Skeletal muscle satellite cell (primary cell): ENCODE measurements at regions not wholly inside any gene's neighbourhood (a gene's known extent, or its start where the extent isn't known, plus 50 kb on each side); places are given as distances from the start of the nearest gene placed in this dataset.

Experiments
- H3K27me3 ChIP-seq: 2 replicates; pipeline ENCODE4 v1.7.0; 2013; ENCODE audit warnings: low read length; ENCODE audit not compliant: control insufficient read depth, insufficient read depth
- H3K36me3 ChIP-seq: 2 replicates; pipeline ENCODE4 v1.7.0; 2013; ENCODE audit warnings: mild to moderate bottlenecking, control low read depth, low read length; ENCODE audit not compliant: insufficient read depth
- H3K4me1 ChIP-seq: 2 replicates; pipeline ENCODE4 v1.7.0; 2013; ENCODE audit warnings: low read length; ENCODE audit not compliant: control insufficient read depth, insufficient read depth
- H3K4me2 ChIP-seq: 2 replicates; pipeline ENCODE4 v1.7.0; 2013; ENCODE audit warnings: mild to moderate bottlenecking, low read length
- H3K4me3 ChIP-seq: 2 replicates; pipeline ENCODE4 v1.7.0; 2013; ENCODE audit warnings: low read length
- H3K9ac ChIP-seq: 2 replicates; pipeline ENCODE4 v1.7.0; 2013; ENCODE audit warnings: mild to moderate bottlenecking, low read depth, low read length, moderate library complexity
- H3K9me3 ChIP-seq: replicated peaks from 2 replicates; pipeline ENCODE4 v1.7.0; 2013; ENCODE audit warnings: mild to moderate bottlenecking, control low read depth, low read length

- no peaks in the 10 kb centered on the region for H3K27me3 ChIP-seq
- no peak overlapping the region for H3K4me2 ChIP-seq
- H3K9me3 ChIP-seq, result no peaks in the 10 kb centered on the region
- H3K9ac ChIP-seq, result no peak overlapping the region
- H3K4me3 ChIP-seq, result no peak overlapping the region
- H3K4me1 ChIP-seq, result no peaks in the 10 kb centered on the region
- H3K36me3 ChIP-seq, result no peaks in the 10 kb centered on the region
Measured at GRCh38 chr4:135164601-135165000, 963.0 kb upstream of the PABPC4L start.

DNA sequence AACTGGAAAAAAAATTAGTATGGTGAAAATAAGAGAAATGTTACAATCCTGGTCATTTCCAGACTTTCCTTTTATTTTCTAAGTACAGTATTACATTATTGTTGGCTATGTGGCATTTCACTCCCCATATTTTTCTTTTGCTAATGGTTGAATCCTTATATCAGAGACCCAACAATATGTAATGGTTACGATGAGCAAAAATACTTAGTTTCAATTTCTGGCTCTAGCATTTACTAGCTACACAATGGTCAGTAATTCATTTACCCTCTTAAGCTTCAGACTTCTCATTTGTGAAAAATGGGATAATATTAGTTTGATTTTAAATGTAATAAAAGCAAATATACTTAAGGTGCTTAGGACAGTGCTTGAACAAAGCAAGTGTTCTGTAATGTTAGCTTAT, 942.9 kb upstream of the PABPC4L start:
- Histone ChIP-seq H3K9ac (no peak overlapping the region), H3K4me1 (no peaks in the 10 kb centered on the region), H3K4me3 (no peak overlapping the region), H3K27me3 (no peaks in the 10 kb centered on the region), H3K36me3 (no peaks in the 10 kb centered on the region), H3K4me2 (no peak overlapping the region), H3K9me3 (no peaks in the 10 kb centered on the region)

DNA sequence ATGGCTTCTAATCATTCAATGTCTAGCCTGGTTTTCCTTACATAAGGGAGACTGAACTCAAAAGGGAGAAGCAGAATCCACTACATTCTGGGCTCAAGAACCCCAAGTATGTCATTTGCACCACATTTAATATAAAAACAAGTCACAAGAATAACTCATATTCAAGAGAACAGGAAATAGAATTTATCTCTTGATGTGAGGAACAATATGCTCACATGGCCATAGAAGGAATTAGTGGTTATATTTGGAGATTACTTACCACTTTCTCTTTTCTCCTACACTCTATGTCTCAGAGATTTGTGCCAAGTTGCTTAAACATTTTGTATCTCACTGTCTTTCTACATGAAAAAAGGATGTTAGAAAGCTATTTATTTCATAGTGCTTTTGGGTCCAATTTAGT, 922.6 kb upstream of the PABPC4L start:
- no peaks in the 10 kb centered on the region for H3K9me3 ChIP-seq
- no peaks in the 10 kb centered on the region for H3K36me3 ChIP-seq
- H3K4me3 ChIP-seq, result no peak overlapping the region
- H3K27me3 ChIP-seq, result no peaks in the 10 kb centered on the region
- H3K4me1 ChIP-seq, result no peaks in the 10 kb centered on the region
- H3K4me2 ChIP-seq, result no peak overlapping the region
- H3K9ac ChIP-seq, result no peak overlapping the region

DNA sequence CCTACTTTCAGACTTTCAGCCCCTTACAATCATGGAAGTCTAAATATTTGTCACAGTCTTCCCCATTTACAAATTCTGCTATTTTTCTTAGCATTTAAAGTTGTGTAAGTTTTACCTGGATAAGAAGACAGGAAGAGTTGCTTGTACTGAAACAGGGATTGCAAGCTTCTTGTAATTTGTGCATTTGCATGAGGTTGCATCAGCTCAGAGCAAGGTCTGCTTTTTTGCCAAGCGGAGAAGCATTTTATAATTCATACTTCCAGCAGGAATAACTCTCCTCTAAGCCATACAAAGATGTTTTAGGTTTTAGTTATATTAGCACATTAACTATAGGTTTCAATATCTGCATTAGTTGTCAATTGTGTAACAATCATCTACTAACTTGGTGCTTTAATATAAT, 922.0 kb upstream of the PABPC4L start:
- Histone ChIP-seq H3K4me3 (no peak overlapping the region), H3K36me3 (no peaks in the 10 kb centered on the region), H3K4me1 (no peaks in the 10 kb centered on the region), H3K27me3 (no peaks in the 10 kb centered on the region), H3K9ac (no peak overlapping the region), H3K4me2 (no peak overlapping the region), H3K9me3 (no peaks in the 10 kb centered on the region)

DNA sequence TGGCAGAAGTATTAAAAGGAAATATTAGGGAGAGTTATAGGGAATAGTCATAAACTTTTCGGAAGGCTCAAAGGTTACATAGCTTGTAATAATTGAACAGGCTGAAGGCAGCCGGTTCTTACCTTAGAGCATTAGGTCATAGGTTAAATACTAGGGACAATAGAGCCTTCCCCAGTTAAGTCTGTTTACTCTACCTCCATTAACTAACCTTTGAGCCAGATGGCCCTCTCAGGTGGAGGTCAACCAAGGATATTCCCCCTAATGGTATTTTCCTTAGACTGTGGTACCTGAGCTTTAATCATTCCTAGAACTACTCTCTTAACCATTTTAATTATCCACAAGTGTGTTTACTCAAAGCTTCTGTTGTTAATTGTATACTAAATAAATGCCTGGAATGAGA, 920.9 kb upstream of the PABPC4L start:
- H3K9ac ChIP-seq, result no peak overlapping the region
- no peaks in the 10 kb centered on the region for H3K9me3 ChIP-seq
- no peaks in the 10 kb centered on the region for H3K4me1 ChIP-seq
- no peaks in the 10 kb centered on the region for H3K36me3 ChIP-seq
- H3K4me2 ChIP-seq, result no peak overlapping the region
- H3K27me3 ChIP-seq, result no peaks in the 10 kb centered on the region
- H3K4me3 ChIP-seq, result no peak overlapping the region

DNA sequence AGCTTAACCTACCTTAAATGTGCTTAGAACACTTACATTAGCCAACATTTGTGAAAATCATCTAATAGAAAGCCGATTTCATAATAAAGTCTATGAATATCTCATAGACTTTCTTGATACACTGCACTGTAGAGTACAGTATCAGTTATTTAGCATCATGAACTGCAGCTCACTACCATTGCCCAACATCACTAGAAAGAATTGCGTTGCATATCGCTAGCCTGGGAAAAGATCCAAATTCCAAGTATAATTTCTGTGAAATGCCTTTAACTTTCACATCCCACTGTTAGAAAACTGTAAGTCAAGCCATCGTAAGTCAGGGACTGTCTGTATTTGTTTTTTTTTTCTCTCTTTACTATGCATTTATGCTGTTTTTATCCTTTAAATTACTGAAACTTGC, 918.6 kb upstream of the PABPC4L start:
- H3K9ac ChIP-seq, result no peak overlapping the region
- H3K36me3 ChIP-seq, result no peaks in the 10 kb centered on the region
- H3K27me3 ChIP-seq, result no peaks in the 10 kb centered on the region
- H3K4me3 ChIP-seq, result no peak overlapping the region
- H3K9me3 ChIP-seq, result no peaks in the 10 kb centered on the region
- no peak overlapping the region for H3K4me2 ChIP-seq
- no peaks in the 10 kb centered on the region for H3K4me1 ChIP-seq

DNA sequence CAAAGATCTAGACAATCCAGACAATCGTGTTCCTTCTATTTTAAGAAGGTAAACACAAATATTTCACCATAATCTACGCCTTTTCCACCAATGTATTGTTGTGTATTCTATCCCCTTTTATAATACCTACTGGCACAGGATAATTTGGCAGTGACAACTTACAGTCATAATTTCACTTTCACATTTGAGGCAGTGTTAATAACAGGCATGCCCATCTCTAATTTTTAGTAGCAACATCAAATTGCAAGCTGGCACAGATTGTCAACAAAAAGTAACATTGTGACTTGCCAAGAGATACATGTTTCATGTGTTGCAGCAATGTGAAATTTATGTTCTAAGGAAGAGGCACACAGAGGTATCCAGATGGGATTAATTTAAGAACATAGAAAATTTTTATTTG, 912.5 kb upstream of the PABPC4L start:
- Histone ChIP-seq H3K4me2 (no peak overlapping the region), H3K36me3 (no peaks in the 10 kb centered on the region), H3K27me3 (no peaks in the 10 kb centered on the region), H3K4me3 (no peak overlapping the region), H3K4me1 (no peaks in the 10 kb centered on the region), H3K9me3 (no peaks in the 10 kb centered on the region), H3K9ac (no peak overlapping the region)

DNA sequence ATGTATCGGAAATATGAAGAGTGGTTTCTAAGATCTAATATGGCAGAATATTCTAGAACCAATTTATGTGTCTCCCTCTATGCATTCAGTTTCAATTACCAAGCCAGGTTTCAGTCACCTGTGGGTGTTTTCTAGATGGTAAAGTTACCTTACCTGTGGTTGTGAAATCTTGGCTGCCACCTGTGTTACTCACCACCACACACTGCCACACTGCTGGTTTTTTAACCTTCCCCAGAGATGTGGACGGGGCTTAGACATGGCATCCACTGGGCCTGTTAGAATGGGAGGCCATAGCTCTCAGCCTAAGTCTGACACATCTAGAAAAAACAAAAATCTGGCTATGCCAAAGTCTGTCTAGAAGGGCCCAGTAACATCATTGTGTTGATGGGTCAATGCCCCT, 896.5 kb upstream of the PABPC4L start:
- Histone ChIP-seq H3K4me3 (no peak overlapping the region), H3K27me3 (no peaks in the 10 kb centered on the region), H3K36me3 (no peaks in the 10 kb centered on the region), H3K9ac (no peak overlapping the region), H3K9me3 (no peaks in the 10 kb centered on the region), H3K4me2 (no peak overlapping the region), H3K4me1 (no peaks in the 10 kb centered on the region)

DNA sequence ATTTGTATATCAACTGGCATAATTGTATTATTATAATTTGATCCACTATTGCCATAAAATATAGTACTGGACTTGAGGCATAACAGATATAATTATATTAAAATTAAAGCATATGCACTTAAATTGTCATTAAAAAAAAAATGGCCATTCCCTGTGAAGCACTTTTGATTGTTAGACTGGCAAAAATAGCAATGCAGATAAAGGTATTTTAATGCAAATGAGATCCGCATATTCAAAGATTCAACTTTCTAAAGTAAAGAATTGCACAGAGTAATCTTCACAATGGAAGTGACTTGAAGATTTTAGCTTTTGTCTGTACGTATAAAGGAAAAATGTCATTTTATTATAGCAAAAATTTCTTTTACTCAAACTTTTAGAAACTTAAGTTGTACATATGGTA, 871.8 kb upstream of the PABPC4L start:
- H3K4me1 ChIP-seq, result no peaks in the 10 kb centered on the region
- no peak overlapping the region for H3K9ac ChIP-seq
- H3K4me3 ChIP-seq, result no peak overlapping the region
- H3K36me3 ChIP-seq, result no peaks in the 10 kb centered on the region
- H3K27me3 ChIP-seq, result no peaks in the 10 kb centered on the region
- H3K9me3 ChIP-seq, result no peaks in the 10 kb centered on the region
- H3K4me2 ChIP-seq, result no peak overlapping the region

GRCh38 chr4:135072553-135072952, 871.0 kb upstream of the PABPC4L start:
- Histone ChIP-seq H3K4me3 (no peak overlapping the region), H3K4me2 (no peak overlapping the region), H3K27me3 (no peaks in the 10 kb centered on the region), H3K36me3 (no peaks in the 10 kb centered on the region), H3K9ac (no peak overlapping the region), H3K4me1 (no peaks in the 10 kb centered on the region), H3K9me3 (no peaks in the 10 kb centered on the region)

DNA sequence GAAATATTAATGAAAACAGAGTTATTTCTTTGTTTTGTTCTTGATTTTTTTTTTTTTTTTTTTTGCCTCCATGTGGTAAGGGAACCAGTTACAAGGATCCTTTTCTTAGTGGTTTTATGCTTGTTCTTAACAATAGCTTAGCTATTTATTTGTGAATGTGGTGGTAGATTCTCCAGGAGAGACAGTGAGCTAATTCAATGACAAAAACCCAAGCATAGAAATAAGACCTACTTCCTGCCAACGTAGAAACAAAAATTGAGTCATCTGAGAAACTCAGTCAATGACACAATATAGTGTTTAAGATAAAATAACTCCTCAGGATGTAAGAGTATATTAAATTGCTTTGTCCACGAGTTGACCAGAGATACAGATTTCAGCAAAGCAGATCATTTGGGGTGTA, 863.8 kb upstream of the PABPC4L start:
- no peak overlapping the region for H3K4me2 ChIP-seq

GRCh38 chr4:135050086-135050717, 848.6 kb upstream of the PABPC4L start:
- Histone ChIP-seq H3K4me3 (no peak overlapping the region), H3K9me3 (no peaks in the 10 kb centered on the region), H3K27me3 (no peaks in the 10 kb centered on the region), H3K9ac (no peak overlapping the region), H3K4me2 (no peak overlapping the region), H3K4me1 (no peaks in the 10 kb centered on the region), H3K36me3 (no peaks in the 10 kb centered on the region)

More for the DNA sequence above, 863.8 kb upstream of the PABPC4L start:
- Histone ChIP-seq H3K9me3 (no peaks in the 10 kb centered on the region), H3K36me3 (no peaks in the 10 kb centered on the region), H3K9ac (no peak overlapping the region), H3K27me3 (no peaks in the 10 kb centered on the region), H3K4me3 (no peak overlapping the region), H3K4me1 (no peaks in the 10 kb centered on the region)
